SK-N-SH (cell line): ENCODE measurements at regions not wholly inside any gene's neighbourhood (a gene's known extent, or its start where the extent isn't known, plus 50 kb on each side); places are given as distances from the start of the nearest gene placed in this dataset.

Experiments
- CTCF ChIP-seq: fragments of 200-600 bp; sonication (generic); IDR thresholded peaks from 2 replicates; pipeline ENCODE4 v1.6.1; 2017; ENCODE audit warnings: antibody characterized with exemption, mild to moderate bottlenecking, moderate library complexity
- EP300 ChIP-seq, 2 experiments: IDR thresholded peaks; 2 replicates each; pipeline versions ENCODE4 v1.4.0 to v1.6.1; 2012; ENCODE audit warnings: borderline replicate concordance in 1 of 2, low read depth in 1 of 2, low read length in 1 of 2
- EZH2phosphoT487 ChIP-seq: fragments of 200-600 bp; sonication (generic); IDR thresholded peaks from 2 replicates; pipeline ENCODE4 v1.6.1; 2017; ENCODE audit warnings: low read depth, mixed run types, mild to moderate bottlenecking, antibody characterized with exemption, moderate library complexity, borderline replicate concordance
- FOXJ3 ChIP-seq: sonication (generic); formaldehyde crosslinking; IDR thresholded peaks from 2 replicates; pipeline ENCODE4 v1.5.1; 2020; ENCODE audit warnings: mild to moderate bottlenecking, missing genetic modification reagents
- FOXM1 ChIP-seq: IDR thresholded peaks from 2 replicates; pipeline ENCODE4 v1.4.0; 2012; ENCODE audit warnings: low read depth, mild to moderate bottlenecking
- GATA2 ChIP-seq: sonication (generic); formaldehyde crosslinking; IDR thresholded peaks from 2 replicates; pipeline ENCODE4 v1.5.0; 2020; ENCODE audit warnings: mild to moderate bottlenecking, missing genetic modification reagents
- JUND ChIP-seq: IDR thresholded peaks from 2 replicates; pipeline ENCODE4 v1.4.0; 2012
- MAX ChIP-seq: IDR thresholded peaks from 2 replicates; pipeline ENCODE4 v1.4.0; 2012; ENCODE audit warnings: low read depth
- NRF1 ChIP-seq: IDR thresholded peaks from 2 replicates; pipeline ENCODE4 v1.6.1; 2012; ENCODE audit warnings: low read depth, mild to moderate bottlenecking, low read length
- SIN3A ChIP-seq: IDR thresholded peaks from 2 replicates; pipeline ENCODE4 v1.6.1; 2012; ENCODE audit warnings: low read depth, mild to moderate bottlenecking, low read length, moderate library complexity, borderline replicate concordance
- TAF1 ChIP-seq: IDR thresholded peaks from 2 replicates; pipeline ENCODE4 v1.6.1; 2012; ENCODE audit warnings: low read depth, mild to moderate bottlenecking, low read length, moderate library complexity, borderline replicate concordance
- TEAD4 ChIP-seq: IDR thresholded peaks from 2 replicates; pipeline ENCODE4 v1.4.0; 2012; ENCODE audit warnings: mild to moderate bottlenecking, borderline replicate concordance; ENCODE audit not compliant: insufficient read depth
- USF2 ChIP-seq: fragments of 150-350 bp; IDR thresholded peaks from 2 replicates; pipeline ENCODE4 v1.6.1; 2017; ENCODE audit warnings: antibody characterized with exemption, low read length, low read depth, borderline replicate concordance

GRCh38 chr3:82129221-82129801 is 367.9 kb upstream of the GBE1 start:
- TF ChIP-seq TEAD4: no peak
- no peak for TF ChIP-seq EZH2phosphoT487
- no peak for TF ChIP-seq CTCF
- TF ChIP-seq GATA2 (CRISPR knock-in tag): peak; percentile 46; the same call in 1 of the 2 replicates
- no peak for TF ChIP-seq USF2
- TF ChIP-seq EP300 (IDR thresholded peaks at IDR 0.05; ENCODE audit: borderline replicate concordance in 1 of 2, low read depth in 1 of 2, low read length in 1 of 2): no peak
- no peak for TF ChIP-seq TAF1
- no peak for TF ChIP-seq JUND
- TF ChIP-seq FOXJ3: no peak
- no peak for TF ChIP-seq FOXM1
- no peak for TF ChIP-seq MAX
- no peak for TF ChIP-seq NRF1
- no peak for TF ChIP-seq SIN3A
